ENCODE measurements at regions not wholly inside any gene's neighbourhood (a gene's known extent, or its start where the extent isn't known, plus 50 kb on each side); places are given as distances from the start of the nearest gene placed in this dataset.

DNA sequence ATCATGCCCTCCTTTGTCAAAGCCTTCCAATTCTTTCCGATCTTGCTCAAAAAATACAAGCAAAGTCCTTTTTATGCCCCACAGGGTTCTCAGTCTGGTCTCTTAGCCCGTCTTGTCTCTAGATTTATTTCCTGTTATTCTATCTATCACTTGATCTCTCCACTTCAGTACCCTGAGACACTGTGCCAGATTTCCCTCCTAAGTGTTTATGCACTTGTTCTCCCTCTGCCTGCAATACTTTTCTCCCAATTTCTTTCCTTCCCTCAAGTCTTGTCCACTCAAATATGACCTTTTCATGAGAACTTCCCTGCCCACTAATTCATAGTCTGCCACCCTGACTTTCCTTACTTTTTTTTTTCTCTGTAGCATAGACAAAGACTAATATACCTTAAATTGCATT, 141.4 kb downstream of the MBL2 start:
- no peaks in the 10 kb centered on the region for H3K4me1 ChIP-seq
- H3K9me3 ChIP-seq (replicated peaks in 1 of 11): no peaks in the 10 kb centered on the region
- H4K20me1 ChIP-seq: peaks cover 0 to 24% (median 0%) of the 10 kb centered on the region in 11 experiments; a peak in 3 of 22 replicates

DNA sequence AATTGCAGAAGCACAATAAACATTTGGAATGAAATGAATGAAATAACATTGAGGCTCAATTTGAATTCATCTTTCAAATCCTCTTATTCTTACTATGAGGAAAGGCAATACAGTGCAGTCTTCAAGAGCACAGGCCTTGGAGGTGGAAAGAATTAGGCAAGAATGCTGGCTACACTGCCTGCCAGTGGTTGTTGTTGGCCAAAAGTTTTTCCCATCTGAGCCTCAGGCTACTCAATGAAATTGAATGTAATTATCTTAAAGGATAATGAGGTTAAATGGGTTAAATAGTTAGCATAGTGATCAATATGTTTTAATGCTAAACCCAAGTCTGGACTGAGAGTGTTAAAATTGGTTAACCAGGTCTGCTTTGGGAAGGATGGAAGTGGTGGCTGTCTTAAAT, 140.9 kb downstream of the MBL2 start:
- no peak overlapping the region for H3K4me3 ChIP-seq
- no peak for TF ChIP-seq Cebpa-rat (IDR thresholded peaks at IDR 0.05)
- no peak overlapping the region for H3K27ac ChIP-seq

More for the DNA sequence above, 141.4 kb downstream of the MBL2 start:
- H3K4me2 ChIP-seq: no peak overlapping the region
- peaks cover 0 to 7% (median 0%) of the 10 kb centered on the region in 11 experiments; a peak in 4 of 22 replicates for H3K27me3 ChIP-seq
- no peak overlapping the region for H3K9ac ChIP-seq
- H3K36me3 ChIP-seq: peaks cover 0 to 7% (median 0%) of the 10 kb centered on the region in 11 experiments; a peak in 1 of 22 replicates
- no peak for TF ChIP-seq Cebpa-rat (IDR thresholded peaks at IDR 0.05)
- H3K27ac ChIP-seq: no peak overlapping the region
- H3K4me3 ChIP-seq: no peak overlapping the region

GRCh38 chr10:52632591-52632990, 140.0 kb downstream of the MBL2 start:
- Histone ChIP-seq H3K4me3 (no peak overlapping the region), H4K20me1 (peaks cover 0 to 24% (median 0%) of the 10 kb centered on the region in 11 experiments; a peak in 4 of 22 replicates), H3K27me3 (peaks cover 0 to 7% (median 0%) of the 10 kb centered on the region in 11 experiments; a peak in 4 of 22 replicates), H3K27ac (no peak overlapping the region), H3K9ac (no peak overlapping the region), H3K4me2 (no peak overlapping the region), H3K9me3 (replicated peaks in 1 of 11) (peaks cover 4 to 10% (median 6%) of the 10 kb centered on the region in 11 experiments; a peak in 16 of 22 replicates), H3K36me3 (peaks cover 0 to 17% (median 0%) of the 10 kb centered on the region in 11 experiments; a peak in 6 of 22 replicates), H3K4me1 (no peaks in the 10 kb centered on the region)
- TF ChIP-seq Cebpa-rat (IDR thresholded peaks at IDR 0.05): no peak

More for the DNA sequence above, 140.9 kb downstream of the MBL2 start:
- no peak overlapping the region for H3K4me2 ChIP-seq
- H3K27me3 ChIP-seq: peaks cover 0 to 7% (median 0%) of the 10 kb centered on the region in 11 experiments; a peak in 4 of 22 replicates
- H3K9me3 ChIP-seq (replicated peaks in 1 of 11): peaks cover 0 to under 1% (median under 1%) of the 10 kb centered on the region in 11 experiments; a peak in 10 of 22 replicates
- H4K20me1 ChIP-seq: peaks cover 0 to 24% (median 0%) of the 10 kb centered on the region in 11 experiments; a peak in 3 of 22 replicates
- H3K4me1 ChIP-seq: no peaks in the 10 kb centered on the region
- H3K36me3 ChIP-seq: peaks cover 0 to 7% (median 0%) of the 10 kb centered on the region in 11 experiments; a peak in 2 of 22 replicates
- no peak overlapping the region for H3K9ac ChIP-seq

- Histone ChIP-seq H3K4me2 (no peak overlapping the region), H3K9me3 (replicated peaks in 1 of 11) (peaks cover 4 to 14% (median 6%) of the 10 kb centered on the region in 11 experiments; a peak in 16 of 22 replicates), H3K4me1 (no peaks in the 10 kb centered on the region), H4K20me1 (peaks cover 0 to 21% (median 0%) of the 10 kb centered on the region in 11 experiments; a peak in 4 of 22 replicates), H3K27me3 (peaks cover 0 to 7% (median 0%) of the 10 kb centered on the region in 11 experiments; a peak in 4 of 22 replicates), H3K36me3 (peaks cover 0 to 23% (median 0%) of the 10 kb centered on the region in 11 experiments; a peak in 6 of 22 replicates), H3K9ac (no peak overlapping the region), H3K27ac (no peak overlapping the region), H3K4me3 (no peak overlapping the region)
- no peak for TF ChIP-seq Cebpa-rat (IDR thresholded peaks at IDR 0.05)
Observed at GRCh38 chr10:52633266-52633665, 139.3 kb downstream of the MBL2 start.

- peaks cover 4 to 14% (median 6%) of the 10 kb centered on the region in 11 experiments; a peak in 16 of 22 replicates for H3K9me3 ChIP-seq (replicated peaks in 1 of 11)
- TF ChIP-seq Cebpa-rat (IDR thresholded peaks at IDR 0.05): no peak
- no peak overlapping the region for H3K27ac ChIP-seq
Observed at GRCh38 chr10:52635651-52636050, 136.9 kb downstream of the MBL2 start.

GRCh38 chr10:52636874-52637273, 135.7 kb downstream of the MBL2 start:
- Histone ChIP-seq H3K36me3 (peaks cover 0 to 26% (median 0%) of the 10 kb centered on the region in 11 experiments; a peak in 6 of 22 replicates), H4K20me1 (peaks cover 0 to 23% (median 0%) of the 10 kb centered on the region in 11 experiments; a peak in 3 of 22 replicates), H3K27ac (no peak overlapping the region), H3K4me3 (no peak overlapping the region), H3K4me2 (no peak overlapping the region), H3K27me3 (peaks cover 0 to 7% (median 0%) of the 10 kb centered on the region in 11 experiments; a peak in 4 of 22 replicates), H3K4me1 (peaks cover 0 to 9% (median 0%) of the 10 kb centered on the region in 10 experiments; a peak in 4 of 20 replicates), H3K9me3 (replicated peaks in 1 of 11) (peaks cover 4 to 14% (median 6%) of the 10 kb centered on the region in 11 experiments; a peak in 16 of 22 replicates), H3K9ac (no peak overlapping the region)
- no peak for TF ChIP-seq Cebpa-rat (IDR thresholded peaks at IDR 0.05)

More at GRCh38 chr10:52635651-52636050, 136.9 kb downstream of the MBL2 start:
- H3K4me1 ChIP-seq: peaks cover 0 to 9% (median 0%) of the 10 kb centered on the region in 10 experiments; a peak in 4 of 20 replicates
- no peak overlapping the region for H3K4me3 ChIP-seq
- H3K9ac ChIP-seq: no peak overlapping the region
- 0 out of 22 replicates have a peak overlapping the region, but pooled peaks of 1 of the 11 experiments have one; percentile 28 for H3K4me2 ChIP-seq
- peaks cover 0 to 7% (median 0%) of the 10 kb centered on the region in 11 experiments; a peak in 4 of 22 replicates for H3K27me3 ChIP-seq
- peaks cover 0 to 26% (median 0%) of the 10 kb centered on the region in 11 experiments; a peak in 6 of 22 replicates for H3K36me3 ChIP-seq
- peaks cover 0 to 29% (median 0%) of the 10 kb centered on the region in 11 experiments; a peak in 3 of 22 replicates for H4K20me1 ChIP-seq

- Histone ChIP-seq H4K20me1 (peaks cover 0 to 29% (median 0%) of the 10 kb centered on the region in 11 experiments; a peak in 3 of 22 replicates), H3K4me1 (peaks cover 0 to 9% (median 0%) of the 10 kb centered on the region in 10 experiments; a peak in 4 of 20 replicates), H3K36me3 (peaks cover 0 to 19% (median 0%) of the 10 kb centered on the region in 11 experiments; a peak in 6 of 22 replicates), H3K4me2 (no peak overlapping the region), H3K9ac (no peak overlapping the region), H3K27ac (no peak overlapping the region), H3K4me3 (no peak overlapping the region), H3K27me3 (peaks cover 0 to 7% (median 0%) of the 10 kb centered on the region in 11 experiments; a peak in 4 of 22 replicates), H3K9me3 (replicated peaks in 1 of 11) (peaks cover 4 to 14% (median 6%) of the 10 kb centered on the region in 11 experiments; a peak in 16 of 22 replicates)
- TF ChIP-seq Cebpa-rat (IDR thresholded peaks at IDR 0.05): no peak
Observed at GRCh38 chr10:52637592-52637991, 135.0 kb downstream of the MBL2 start.

- Histone ChIP-seq H3K27me3 (no peaks in the 10 kb centered on the region), H4K20me1 (peaks cover 0 to 23% (median 0%) of the 10 kb centered on the region in 11 experiments; a peak in 4 of 22 replicates), H3K27ac (no peak overlapping the region), H3K4me2 (no peak overlapping the region), H3K9me3 (replicated peaks in 1 of 11) (peaks cover 4 to 14% (median 6%) of the 10 kb centered on the region in 11 experiments; a peak in 16 of 22 replicates), H3K9ac (no peak overlapping the region), H3K4me3 (no peak overlapping the region), H3K4me1 (peaks cover 0 to 9% (median 0%) of the 10 kb centered on the region in 10 experiments; a peak in 4 of 20 replicates), H3K36me3 (peaks cover 0 to 19% (median 0%) of the 10 kb centered on the region in 11 experiments; a peak in 6 of 22 replicates)
- TF ChIP-seq Cebpa-rat (IDR thresholded peaks at IDR 0.05): no peak
Observed at GRCh38 chr10:52639652-52640051, 132.9 kb downstream of the MBL2 start.

- TF ChIP-seq Cebpa-rat (IDR thresholded peaks at IDR 0.05): no peak
- H3K4me2 ChIP-seq: no peak overlapping the region
- H3K9ac ChIP-seq: no peak overlapping the region
- H3K36me3 ChIP-seq: peaks cover 0 to 13% (median 0%) of the 10 kb centered on the region in 11 experiments; a peak in 6 of 22 replicates
- peaks cover 0 to 9% (median 0%) of the 10 kb centered on the region in 10 experiments; a peak in 4 of 20 replicates for H3K4me1 ChIP-seq
- no peak overlapping the region for H3K27ac ChIP-seq
- H3K27me3 ChIP-seq: no peaks in the 10 kb centered on the region
- peaks cover 0 to 8% (median 2%) of the 10 kb centered on the region in 11 experiments; a peak in 11 of 22 replicates for H3K9me3 ChIP-seq (replicated peaks in 1 of 11)
- H3K4me3 ChIP-seq: no peak overlapping the region
- peaks cover 0 to 26% (median 0%) of the 10 kb centered on the region in 11 experiments; a peak in 5 of 22 replicates for H4K20me1 ChIP-seq
Observed at GRCh38 chr10:52642208-52642607, 130.4 kb downstream of the MBL2 start.
